HG03025 (cell line): ENCODE measurements at regions not wholly inside any gene's neighbourhood (a gene's known extent, or its start where the extent isn't known, plus 50 kb on each side); places are given as distances from the start of the nearest gene placed in this dataset.
"Not testable (repeated sequence)": the region's sequence is repeated elsewhere in the genome, so short reads cannot be mapped to it uniquely, and the experiment has no call there.

Experiments
- ATAC-seq: cut with Tn5 transposase; IDR thresholded peaks from one replicate; pipeline ENCODE4 v1.9.1; 2021; ENCODE audit warnings: mild to moderate bottlenecking, moderate library complexity; ENCODE audit not compliant: unreplicated experiment, low FRiP score

DNA sequence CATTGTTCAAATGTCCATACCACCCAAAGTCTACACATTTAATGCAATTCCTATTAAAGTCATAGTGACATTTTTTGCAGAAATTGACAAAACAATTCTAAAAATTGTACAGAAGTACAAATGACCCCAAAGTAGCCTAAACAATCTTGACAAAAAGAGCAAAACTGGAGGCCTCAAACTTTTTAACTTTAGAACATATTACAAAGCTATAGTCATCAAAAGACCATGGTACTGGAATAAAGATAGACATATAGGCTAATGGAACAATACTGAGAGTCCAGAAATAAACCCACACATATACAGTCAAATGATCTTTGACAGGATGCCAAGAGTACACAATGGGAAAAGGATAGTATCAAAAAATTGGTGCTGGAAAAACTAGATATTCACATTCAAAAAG is 213.2 kb upstream of the SAMSN1 start:
- no peak for ATAC-seq

GRCh38 chr21:14758849-14759248 is 212.7 kb upstream of the SAMSN1 start:
- ATAC-seq, result no peak

GRCh38 chr21:14757533-14758327 is 211.6 kb upstream of the SAMSN1 start:
- no peak for ATAC-seq

DNA sequence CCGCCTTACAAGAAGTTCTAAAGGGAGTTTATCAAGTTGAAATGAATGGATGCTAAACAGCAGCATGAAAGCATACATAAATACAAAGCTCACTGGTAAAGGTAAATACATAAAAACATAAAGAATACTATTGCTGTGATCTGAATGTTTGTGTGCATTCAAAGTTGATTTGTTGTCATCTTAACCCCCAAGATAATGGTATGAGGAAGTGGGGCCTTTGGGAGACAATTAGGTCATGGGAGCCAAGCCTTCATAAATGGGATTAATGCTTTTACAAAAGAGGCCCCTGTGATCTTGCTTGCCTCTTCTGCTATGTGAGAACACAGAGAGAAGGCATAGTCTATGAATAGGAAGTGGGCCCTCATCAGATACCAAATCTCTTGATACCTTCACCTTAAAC is 209.0 kb upstream of the SAMSN1 start:
- no peak for ATAC-seq

DNA sequence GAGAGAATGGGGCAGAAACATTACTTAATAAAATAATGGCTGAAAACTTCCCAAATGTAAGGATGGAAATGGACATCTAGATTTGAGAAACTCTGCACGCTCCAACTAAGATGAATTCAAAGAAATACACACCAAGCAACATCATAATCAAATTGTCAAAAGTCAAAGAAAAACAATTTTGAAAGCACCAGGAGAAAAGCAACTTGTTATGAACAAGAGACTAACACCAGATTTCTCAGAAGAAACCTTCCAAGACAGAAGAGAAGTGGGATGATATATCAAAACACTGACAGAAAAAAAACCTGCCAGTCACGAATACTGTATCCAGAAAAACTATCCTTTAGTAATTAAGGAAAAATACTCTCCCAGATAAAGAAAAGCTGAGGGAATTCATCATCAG is 208.6 kb upstream of the SAMSN1 start:
- no peak for ATAC-seq

- ATAC-seq, result no peak
Measured at GRCh38 chr21:14754259-14754604, 208.1 kb upstream of the SAMSN1 start.

DNA sequence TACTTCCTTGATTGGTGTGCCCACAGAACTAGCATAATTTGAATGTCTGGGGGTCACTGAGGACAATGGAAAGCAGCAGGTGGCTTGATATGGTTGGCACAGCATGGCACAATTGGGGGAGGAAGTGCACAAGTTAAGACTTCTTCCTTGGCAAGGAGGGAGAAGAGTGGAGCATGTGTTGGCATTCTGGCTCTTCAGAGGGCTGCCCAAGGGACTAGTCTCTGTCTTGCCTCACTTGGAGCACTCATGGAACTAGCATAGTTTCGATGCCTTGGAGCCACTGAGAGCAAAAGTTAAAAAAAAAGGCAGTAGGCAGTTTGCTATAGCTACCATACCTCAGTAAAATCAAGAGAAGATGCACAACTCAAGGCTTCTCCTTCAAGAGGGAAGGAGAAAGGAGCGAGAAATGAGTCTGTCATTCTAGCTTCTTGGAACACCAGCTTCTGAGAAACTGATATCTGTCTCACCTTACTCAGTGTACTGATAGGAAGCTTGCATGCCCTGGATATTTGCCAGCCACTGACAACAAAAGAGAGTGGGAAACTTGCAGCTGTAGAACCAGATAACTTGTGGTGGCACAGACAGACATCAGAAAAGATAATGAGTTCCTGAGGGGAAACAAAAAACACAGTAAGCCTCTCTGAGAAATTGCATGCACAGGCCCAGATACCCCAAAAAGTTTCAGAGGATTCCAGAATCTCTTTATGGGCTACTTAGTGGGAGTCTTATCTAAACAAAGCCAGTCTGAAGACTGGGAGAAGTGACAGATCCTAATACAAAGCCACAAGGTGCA is 207.5 kb upstream of the SAMSN1 start:
- ATAC-seq, result no peak

DNA sequence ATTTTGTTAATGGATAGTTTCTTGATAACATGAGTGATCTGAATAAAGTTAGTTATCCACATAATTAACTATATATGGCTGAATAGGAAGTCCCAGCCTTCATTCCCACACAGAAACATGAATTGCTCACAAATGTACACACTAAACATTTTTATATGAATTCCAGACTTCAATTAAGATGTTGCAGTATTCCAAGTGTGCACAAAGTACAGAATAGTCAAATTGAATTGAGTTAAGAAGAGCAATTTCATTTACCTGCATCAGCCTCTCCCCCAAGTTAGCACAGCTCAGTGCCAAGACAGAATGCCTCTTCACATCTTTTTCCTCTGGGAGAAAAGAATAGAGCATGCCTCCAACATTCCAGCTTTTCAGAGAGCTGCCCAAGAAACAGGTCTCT is 207.0 kb upstream of the SAMSN1 start:
- ATAC-seq, result no peak

DNA sequence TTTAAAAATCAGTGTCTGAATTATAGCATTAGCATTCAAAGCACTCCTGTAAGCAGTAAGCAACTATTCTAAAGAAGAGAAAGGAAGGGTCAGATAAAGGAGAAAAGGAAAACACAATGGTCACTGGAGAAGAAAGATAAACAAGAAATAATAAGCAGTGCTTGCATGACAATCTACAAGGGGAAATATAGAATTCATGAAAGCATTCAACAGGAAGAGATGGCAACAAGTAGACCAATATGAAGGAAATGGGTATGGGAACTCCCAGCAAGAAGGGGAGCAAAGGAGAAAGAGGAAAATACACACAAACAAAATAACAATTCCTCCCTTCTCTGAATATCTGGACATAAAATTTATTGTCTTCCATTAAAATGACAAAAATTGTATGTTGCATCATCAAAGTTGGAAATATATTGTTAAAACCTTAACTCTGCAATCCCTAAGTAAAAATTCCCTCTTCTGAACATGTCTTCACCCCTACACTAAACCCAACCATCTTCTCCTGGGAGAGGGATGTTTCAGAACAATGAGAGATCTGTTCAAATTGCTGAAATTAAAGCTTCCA is 206.3 kb upstream of the SAMSN1 start:
- ATAC-seq, result no peak

GRCh38 chr21:14751602-14752344 is 205.7 kb upstream of the SAMSN1 start:
- no peak for ATAC-seq

DNA sequence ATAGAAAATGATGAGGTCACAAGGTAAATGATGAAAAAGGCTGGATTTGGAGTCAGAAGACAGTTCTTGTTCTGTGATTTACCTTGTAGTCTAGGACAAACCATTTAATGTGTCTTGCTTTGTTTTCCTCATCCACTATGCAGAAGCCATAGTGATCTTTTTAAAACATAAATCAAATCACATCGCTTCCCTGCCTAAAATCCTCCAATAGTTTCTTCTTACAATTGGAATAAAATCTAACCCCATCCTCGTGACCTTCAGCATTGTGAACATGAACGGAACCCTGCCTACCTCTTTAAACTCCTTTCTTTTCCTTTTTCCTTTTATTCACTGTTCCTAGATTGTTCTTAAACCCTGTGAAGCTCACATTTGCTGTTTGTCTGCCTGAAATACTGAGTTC is 204.9 kb upstream of the SAMSN1 start:
- no peak for ATAC-seq

DNA sequence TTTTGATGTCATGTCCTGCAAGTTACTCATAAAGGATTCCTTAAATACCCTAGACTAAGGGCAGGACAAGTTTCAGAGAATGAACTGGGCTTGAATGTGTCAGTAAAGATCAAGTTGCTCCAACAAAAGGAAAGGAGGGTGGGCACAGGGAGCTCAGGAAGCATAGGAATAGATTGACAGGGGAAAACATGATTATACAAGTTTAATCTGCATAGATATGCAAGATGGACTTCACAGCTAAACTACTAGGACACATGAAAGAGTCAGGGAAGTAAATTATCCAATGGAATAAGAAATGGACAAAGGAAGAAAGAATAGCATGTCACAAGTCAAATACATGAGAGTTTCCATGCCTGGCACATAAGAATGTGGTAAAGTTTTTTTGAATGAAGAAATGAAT is 203.9 kb upstream of the SAMSN1 start:
- ATAC-seq, result no peak

DNA sequence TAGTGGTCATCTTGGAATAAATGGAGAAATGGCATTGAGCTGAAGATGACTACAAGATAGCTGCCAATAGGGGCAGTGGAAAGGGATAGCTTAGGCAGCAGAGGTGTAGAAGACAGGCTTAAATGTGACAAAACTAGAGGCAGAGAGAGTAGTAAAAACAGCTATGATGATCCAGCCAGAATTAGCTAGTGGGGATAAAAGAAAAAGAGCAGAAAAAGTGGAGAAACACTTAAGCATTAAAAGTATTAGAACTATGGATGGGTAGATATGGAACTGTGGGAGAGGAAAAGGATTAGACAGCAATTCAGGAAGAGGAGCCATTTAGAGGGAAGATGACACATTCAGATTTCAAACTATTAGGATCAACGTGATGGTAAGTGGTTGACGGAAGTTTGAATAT is 202.5 kb upstream of the SAMSN1 start:
- ATAC-seq, result no peak

- no peak for ATAC-seq
Measured at GRCh38 chr21:14744368-14744767, 198.3 kb upstream of the SAMSN1 start.

- no peak for ATAC-seq
Measured at GRCh38 chr21:14742119-14742518, 196.0 kb upstream of the SAMSN1 start.

- no peak for ATAC-seq
Measured at GRCh38 chr21:14741256-14741655, 195.1 kb upstream of the SAMSN1 start.

DNA sequence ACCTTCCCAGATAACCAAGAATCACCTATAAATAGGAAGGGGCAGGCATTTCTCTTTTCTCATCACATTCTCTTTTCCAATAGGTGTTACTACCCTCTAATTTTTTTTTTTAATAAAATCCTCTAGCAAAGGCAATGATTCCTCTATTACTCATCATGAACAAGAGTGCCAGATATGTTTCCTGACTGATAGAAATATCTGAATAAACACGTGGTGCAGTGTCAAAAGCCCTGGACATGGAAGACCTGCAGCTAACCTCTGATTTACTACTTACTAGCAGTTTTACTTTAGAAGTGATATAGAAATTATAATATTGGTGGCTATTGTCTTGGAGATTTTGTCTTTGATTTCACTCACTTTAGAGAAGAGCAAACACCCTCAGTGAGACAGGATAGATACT is 194.6 kb upstream of the SAMSN1 start:
- ATAC-seq, result no peak

GRCh38 chr21:14740116-14740515 is 194.0 kb upstream of the SAMSN1 start:
- ATAC-seq, result no peak

GRCh38 chr21:14739590-14739989 is 193.5 kb upstream of the SAMSN1 start:
- no peak for ATAC-seq

DNA sequence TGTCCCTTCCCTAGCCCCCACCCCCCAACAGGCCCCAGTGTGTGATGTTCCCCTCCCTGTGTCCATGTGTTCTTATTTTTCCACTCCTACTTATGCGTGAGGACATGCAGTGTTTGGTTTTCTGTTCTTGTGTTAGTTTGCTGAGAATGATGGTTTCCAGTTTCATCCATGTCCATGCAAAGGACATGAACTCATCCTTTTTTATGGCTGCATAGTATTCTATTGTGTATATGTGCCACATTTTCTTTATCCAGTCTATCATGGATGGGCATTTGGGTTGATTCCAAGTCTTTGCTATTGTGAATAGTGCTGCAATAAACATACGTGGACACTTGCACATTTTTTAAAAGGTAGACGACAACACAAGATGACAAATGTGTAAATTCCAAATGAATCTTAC is 192.5 kb upstream of the SAMSN1 start:
- not testable (repeated sequence) for ATAC-seq

GRCh38 chr21:14737922-14738321 is 191.8 kb upstream of the SAMSN1 start:
- ATAC-seq, result no peak
